ENCODE measurements at regions not wholly inside any gene's neighbourhood (a gene's known extent, or its start where the extent isn't known, plus 50 kb on each side); places are given as distances from the start of the nearest gene placed in this dataset.
"Not testable (repeated sequence)": the region's sequence is repeated elsewhere in the genome, so short reads cannot be mapped to it uniquely, and the experiment has no call there.

DNA sequence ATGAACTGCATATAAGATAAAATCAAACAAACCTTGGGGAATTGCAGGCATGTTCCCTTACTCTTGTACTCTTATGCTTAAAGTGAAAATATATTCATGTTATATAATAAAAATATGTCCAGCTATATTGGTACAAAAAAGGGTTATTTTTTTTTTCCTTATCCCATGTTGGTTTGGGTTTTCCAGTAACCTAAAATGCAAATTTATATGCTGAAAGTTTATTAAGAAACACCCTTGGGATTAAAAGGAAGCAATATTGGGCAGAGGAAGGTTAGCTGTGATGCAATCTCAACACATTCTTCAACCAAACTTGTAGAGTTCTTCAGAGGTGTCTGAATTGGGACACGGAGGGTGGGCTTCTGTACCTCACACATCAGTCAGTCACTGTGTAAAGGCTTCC is 97.7 kb downstream of the XKR3 start:
- TF ChIP-seq, protein P1, sequence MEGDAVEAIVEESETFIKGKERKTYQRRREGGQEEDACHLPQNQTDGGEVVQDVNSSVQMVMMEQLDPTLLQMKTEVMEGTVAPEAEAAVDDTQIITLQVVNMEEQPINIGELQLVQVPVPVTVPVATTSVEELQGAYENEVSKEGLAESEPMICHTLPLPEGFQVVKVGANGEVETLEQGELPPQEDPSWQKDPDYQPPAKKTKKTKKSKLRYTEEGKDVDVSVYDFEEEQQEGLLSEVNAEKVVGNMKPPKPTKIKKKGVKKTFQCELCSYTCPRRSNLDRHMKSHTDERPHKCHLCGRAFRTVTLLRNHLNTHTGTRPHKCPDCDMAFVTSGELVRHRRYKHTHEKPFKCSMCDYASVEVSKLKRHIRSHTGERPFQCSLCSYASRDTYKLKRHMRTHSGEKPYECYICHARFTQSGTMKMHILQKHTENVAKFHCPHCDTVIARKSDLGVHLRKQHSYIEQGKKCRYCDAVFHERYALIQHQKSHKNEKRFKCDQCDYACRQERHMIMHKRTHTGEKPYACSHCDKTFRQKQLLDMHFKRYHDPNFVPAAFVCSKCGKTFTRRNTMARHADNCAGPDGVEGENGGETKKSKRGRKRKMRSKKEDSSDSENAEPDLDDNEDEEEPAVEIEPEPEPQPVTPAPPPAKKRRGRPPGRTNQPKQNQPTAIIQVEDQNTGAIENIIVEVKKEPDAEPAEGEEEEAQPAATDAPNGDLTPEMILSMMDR (IDR thresholded peaks at IDR 0.05): not testable (repeated sequence)
- TF ChIP-seq POLR2AphosphoS5 (IDR thresholded peaks at IDR 0.05; ENCODE audit: low read depth, low read length); SIN3A (IDR thresholded peaks at IDR 0.05; ENCODE audit: borderline replicate concordance, insufficient read depth, low read depth, low read length); TCF7L2 (IDR thresholded peaks at IDR 0.05; ENCODE audit: low read depth, low read length): not testable (repeated sequence)
- TF ChIP-seq, protein P2, sequence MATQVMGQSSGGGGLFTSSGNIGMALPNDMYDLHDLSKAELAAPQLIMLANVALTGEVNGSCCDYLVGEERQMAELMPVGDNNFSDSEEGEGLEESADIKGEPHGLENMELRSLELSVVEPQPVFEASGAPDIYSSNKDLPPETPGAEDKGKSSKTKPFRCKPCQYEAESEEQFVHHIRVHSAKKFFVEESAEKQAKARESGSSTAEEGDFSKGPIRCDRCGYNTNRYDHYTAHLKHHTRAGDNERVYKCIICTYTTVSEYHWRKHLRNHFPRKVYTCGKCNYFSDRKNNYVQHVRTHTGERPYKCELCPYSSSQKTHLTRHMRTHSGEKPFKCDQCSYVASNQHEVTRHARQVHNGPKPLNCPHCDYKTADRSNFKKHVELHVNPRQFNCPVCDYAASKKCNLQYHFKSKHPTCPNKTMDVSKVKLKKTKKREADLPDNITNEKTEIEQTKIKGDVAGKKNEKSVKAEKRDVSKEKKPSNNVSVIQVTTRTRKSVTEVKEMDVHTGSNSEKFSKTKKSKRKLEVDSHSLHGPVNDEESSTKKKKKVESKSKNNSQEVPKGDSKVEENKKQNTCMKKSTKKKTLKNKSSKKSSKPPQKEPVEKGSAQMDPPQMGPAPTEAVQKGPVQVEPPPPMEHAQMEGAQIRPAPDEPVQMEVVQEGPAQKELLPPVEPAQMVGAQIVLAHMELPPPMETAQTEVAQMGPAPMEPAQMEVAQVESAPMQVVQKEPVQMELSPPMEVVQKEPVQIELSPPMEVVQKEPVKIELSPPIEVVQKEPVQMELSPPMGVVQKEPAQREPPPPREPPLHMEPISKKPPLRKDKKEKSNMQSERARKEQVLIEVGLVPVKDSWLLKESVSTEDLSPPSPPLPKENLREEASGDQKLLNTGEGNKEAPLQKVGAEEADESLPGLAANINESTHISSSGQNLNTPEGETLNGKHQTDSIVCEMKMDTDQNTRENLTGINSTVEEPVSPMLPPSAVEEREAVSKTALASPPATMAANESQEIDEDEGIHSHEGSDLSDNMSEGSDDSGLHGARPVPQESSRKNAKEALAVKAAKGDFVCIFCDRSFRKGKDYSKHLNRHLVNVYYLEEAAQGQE (IDR thresholded peaks at IDR 0.05; ENCODE audit: insufficient read depth in 1 of 2, low read depth in 2 of 2, low read length in 1 of 2): not testable (repeated sequence)

Measured in Panc1 (cell line).